ENCODE measurements at regions not wholly inside any gene's neighbourhood (a gene's known extent, or its start where the extent isn't known, plus 50 kb on each side); places are given as distances from the start of the nearest gene placed in this dataset.

DNA sequence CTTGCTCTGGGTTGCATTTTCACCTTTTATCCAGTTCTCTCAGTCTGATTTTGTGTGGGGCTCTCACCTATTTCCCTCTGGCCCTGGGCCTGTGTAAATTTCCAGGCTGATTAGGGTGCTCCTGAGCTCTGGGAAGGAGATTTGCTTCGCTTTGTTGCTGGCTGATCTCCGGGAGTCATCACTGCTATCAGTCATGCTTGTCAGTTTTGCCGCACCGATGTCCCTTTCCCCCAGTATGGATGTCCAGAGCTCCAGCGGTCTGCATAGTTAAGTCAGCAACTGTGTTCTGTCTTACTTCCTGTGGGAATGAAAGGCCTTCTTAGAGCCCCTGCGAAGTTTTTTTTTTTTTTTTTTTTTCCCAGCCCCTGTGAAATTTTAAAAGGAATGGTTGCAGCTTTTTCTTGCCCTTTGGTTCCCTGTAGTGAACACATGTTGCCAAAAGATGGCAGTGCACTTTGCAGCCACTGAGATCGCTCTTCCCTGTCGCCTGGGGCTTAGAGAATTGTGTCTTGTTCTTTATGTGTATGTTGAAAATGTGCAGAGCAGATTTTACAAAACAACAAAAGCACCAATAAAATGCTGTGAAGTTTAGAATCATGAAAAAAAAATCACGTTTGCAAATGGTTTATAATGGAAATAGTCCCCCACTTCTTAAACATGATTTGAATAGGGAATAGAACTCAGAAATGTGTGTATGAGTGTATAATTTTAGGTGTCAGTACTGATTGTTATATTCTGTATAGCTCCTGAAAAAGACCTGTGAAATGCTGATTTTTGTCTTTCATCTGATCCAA is 109.1 kb upstream of the SLC4A4 start:
- TF ChIP-seq, protein P1, sequence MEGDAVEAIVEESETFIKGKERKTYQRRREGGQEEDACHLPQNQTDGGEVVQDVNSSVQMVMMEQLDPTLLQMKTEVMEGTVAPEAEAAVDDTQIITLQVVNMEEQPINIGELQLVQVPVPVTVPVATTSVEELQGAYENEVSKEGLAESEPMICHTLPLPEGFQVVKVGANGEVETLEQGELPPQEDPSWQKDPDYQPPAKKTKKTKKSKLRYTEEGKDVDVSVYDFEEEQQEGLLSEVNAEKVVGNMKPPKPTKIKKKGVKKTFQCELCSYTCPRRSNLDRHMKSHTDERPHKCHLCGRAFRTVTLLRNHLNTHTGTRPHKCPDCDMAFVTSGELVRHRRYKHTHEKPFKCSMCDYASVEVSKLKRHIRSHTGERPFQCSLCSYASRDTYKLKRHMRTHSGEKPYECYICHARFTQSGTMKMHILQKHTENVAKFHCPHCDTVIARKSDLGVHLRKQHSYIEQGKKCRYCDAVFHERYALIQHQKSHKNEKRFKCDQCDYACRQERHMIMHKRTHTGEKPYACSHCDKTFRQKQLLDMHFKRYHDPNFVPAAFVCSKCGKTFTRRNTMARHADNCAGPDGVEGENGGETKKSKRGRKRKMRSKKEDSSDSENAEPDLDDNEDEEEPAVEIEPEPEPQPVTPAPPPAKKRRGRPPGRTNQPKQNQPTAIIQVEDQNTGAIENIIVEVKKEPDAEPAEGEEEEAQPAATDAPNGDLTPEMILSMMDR (IDR thresholded peaks at IDR 0.05; ENCODE audit: insufficient read depth, low read depth, low read length, missing control alignments) = peak; percentile 66
- H3K4me3 ChIP-seq (ENCODE audit: low read depth, low read length) = no peak overlapping the region
- DNase-seq (ENCODE audit: low read depth) = peak; percentile 30

DNA sequence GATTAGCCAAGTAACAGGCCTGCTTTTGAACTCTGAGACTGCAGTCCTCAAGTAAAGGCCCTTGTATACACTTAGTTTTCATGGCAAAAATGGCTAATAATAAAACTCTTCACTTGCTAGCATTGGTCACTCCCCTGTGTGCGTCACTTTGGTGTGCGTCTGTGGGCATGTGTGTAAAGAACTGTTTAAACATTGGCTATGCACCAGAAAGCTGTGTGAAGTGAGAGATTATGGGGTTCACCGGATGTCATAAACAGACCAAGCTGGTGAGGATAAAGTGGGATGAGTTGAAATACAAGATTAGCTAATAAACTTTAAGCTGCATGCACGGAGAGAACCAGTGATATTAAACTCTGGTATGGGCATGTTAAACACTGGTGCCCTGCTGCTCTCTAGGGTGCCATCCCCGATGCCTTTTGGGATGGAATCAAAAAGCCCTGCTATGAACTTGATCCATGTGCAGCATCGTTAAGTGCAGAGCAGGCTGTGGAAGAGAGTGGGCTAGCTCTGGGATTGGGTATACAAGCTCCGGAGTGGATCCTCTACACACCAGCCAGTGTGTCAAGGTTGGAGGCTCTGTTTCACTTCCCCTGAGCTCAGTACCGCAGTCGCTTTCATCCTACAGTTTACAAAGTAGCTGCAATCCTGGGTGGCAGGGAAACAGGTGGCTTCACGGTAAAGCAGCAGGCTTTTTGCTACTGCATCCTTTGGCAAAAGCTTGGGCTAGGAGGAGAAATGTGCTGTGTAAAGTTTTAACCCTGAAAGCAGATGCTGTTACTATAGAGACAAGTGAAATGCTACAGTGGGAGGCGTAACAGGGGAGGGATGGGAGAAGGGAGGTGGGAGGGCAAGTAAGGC is 108.3 kb upstream of the SLC4A4 start:
- no peak overlapping the region for H3K4me3 ChIP-seq (ENCODE audit: low read depth, low read length)
- TF ChIP-seq, protein P1 (IDR thresholded peaks at IDR 0.05; ENCODE audit: insufficient read depth, low read depth, low read length, missing control alignments) = no peak
- DNase-seq (ENCODE audit: low read depth) = no peak

DNA sequence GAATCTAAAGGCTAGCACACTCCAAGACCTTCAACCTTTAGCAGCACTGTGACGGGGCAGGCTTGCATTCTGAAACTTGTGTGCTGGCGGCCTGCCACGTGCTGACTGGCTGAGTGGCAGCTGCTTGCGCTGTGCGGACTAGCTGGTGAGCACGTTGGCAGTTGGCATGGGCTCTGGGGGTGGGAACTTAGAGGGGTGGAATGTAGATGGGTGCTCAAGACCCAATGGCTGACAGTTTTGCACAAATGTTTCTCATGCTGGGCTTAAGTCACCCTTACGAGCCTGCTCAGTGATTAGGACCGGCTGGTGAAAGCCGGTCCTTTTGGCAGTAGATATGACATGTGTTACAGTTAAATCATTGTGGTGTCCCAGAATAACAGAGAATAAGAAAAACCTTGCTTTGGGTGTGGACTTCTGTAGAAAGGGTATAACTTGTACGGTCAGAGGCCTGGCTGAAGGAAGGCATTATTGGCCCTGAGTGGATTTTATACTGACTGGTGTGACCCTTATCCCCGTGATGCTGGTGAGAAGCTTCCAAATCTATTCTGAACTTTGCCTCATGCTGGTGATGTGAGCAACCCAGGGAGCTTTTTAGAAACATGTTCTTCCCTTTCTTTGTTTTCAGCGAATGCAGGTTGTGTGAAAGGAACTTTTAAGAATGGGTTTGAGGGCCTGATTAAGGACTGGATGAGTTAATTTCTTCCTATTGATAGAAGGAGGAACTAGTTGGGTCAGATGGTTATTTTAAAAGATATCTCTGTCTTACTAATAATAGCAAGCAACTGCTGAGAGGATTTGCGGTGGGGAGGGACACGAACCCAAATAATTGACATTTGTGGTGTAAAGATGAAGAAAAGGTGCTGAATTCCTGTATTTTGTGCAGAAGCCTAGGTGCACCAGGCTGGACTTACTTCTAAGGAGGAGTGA is 107.4 kb upstream of the SLC4A4 start:
- DNase-seq (ENCODE audit: low read depth) = no peak
- TF ChIP-seq, protein P1 (IDR thresholded peaks at IDR 0.05; ENCODE audit: insufficient read depth, low read depth, low read length, missing control alignments) = no peak
- no peak overlapping the region for H3K4me3 ChIP-seq (ENCODE audit: low read depth, low read length)

DNA sequence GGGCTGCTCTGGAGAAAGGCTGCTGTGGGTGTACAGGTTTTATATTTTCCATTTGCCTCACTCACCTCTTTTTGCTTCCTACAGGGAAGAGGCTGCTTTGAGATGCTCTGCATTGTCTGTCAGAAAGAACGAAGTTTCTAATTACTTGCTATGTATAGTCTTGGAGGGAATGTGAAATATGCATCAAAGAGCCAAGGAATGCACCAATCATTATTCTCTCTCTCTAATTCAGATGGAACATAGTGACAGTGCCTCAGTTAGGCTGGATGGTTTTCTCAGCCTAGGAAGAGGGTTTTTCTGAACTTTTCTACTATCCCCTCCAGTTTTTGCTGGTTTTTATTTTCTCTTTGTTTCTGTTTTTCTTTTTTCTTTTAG is 106.8 kb upstream of the SLC4A4 start:
- no peak overlapping the region for H3K4me3 ChIP-seq (ENCODE audit: low read depth, low read length)
- no peak for DNase-seq (ENCODE audit: low read depth)
- TF ChIP-seq, protein P1 (IDR thresholded peaks at IDR 0.05; ENCODE audit: insufficient read depth, low read depth, low read length, missing control alignments) = no peak

DNA sequence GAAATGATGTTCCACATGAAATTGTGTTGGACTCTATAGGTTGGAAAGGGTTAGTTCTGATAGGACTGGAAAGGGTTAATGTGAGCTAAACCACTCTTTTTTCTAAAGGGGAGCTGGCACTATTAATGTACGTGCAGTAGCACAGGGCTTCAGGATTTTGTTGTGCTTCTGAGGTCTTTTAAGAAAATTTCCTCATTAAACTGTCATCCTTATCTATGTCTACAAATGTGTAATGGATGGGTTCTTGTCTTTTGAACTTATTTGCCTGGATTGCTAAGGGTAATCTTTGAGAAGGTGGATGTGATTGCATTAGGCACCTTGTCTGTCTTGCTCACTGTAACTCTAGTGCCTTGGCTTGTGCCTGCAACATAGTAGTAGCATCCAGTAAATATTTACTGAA is 106.0 kb upstream of the SLC4A4 start:
- DNase-seq (ENCODE audit: low read depth) = no peak
- TF ChIP-seq, protein P1 (IDR thresholded peaks at IDR 0.05; ENCODE audit: insufficient read depth, low read depth, low read length, missing control alignments) = no peak
- no peak overlapping the region for H3K4me3 ChIP-seq (ENCODE audit: low read depth, low read length)
